Neural cell (in vitro differentiated cells): ENCODE measurements at regions not wholly inside any gene's neighbourhood (a gene's known extent, or its start where the extent isn't known, plus 50 kb on each side); places are given as distances from the start of the nearest gene placed in this dataset.

ENCODE experiments used
- EP300 ChIP-seq: fragments of 450-650 bp; conservative IDR thresholded peaks from 2 replicates; pipeline ENCODE4 v1.6.1; 2014; ENCODE audit warnings: antibody characterized with exemption, mild to moderate bottlenecking, moderate library complexity; ENCODE audit not compliant: poor library complexity, severe bottlenecking
- POLR2AphosphoS5 ChIP-seq: IDR thresholded peaks from 2 replicates; pipeline ENCODE4 v1.6.1; 2012
- SMC3 ChIP-seq: fragments of 450-650 bp; conservative IDR thresholded peaks from 2 replicates; pipeline ENCODE4 v1.6.1; 2014; ENCODE audit warnings: antibody characterized with exemption, mild to moderate bottlenecking, moderate library complexity; ENCODE audit not compliant: poor library complexity
- TF ChIP-seq, protein P1 (sequence below): fragments of 450-650 bp; IDR thresholded peaks from 2 replicates; pipeline ENCODE4 v1.5.1; 2014; ENCODE audit warnings: antibody characterized with exemption, mild to moderate bottlenecking, moderate library complexity; ENCODE audit not compliant: poor library complexity, severe bottlenecking

- TF ChIP-seq, protein P1, sequence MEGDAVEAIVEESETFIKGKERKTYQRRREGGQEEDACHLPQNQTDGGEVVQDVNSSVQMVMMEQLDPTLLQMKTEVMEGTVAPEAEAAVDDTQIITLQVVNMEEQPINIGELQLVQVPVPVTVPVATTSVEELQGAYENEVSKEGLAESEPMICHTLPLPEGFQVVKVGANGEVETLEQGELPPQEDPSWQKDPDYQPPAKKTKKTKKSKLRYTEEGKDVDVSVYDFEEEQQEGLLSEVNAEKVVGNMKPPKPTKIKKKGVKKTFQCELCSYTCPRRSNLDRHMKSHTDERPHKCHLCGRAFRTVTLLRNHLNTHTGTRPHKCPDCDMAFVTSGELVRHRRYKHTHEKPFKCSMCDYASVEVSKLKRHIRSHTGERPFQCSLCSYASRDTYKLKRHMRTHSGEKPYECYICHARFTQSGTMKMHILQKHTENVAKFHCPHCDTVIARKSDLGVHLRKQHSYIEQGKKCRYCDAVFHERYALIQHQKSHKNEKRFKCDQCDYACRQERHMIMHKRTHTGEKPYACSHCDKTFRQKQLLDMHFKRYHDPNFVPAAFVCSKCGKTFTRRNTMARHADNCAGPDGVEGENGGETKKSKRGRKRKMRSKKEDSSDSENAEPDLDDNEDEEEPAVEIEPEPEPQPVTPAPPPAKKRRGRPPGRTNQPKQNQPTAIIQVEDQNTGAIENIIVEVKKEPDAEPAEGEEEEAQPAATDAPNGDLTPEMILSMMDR: no peak
- TF ChIP-seq EP300 (no peak), POLR2AphosphoS5 (no peak), SMC3 (no peak)
Observed at GRCh38 chr18:9048236-9048635, 54.3 kb upstream of the NDUFV2 start.
